22Rv1 (cell line): ENCODE measurements at regions not wholly inside any gene's neighbourhood (a gene's known extent, or its start where the extent isn't known, plus 50 kb on each side); places are given as distances from the start of the nearest gene placed in this dataset.

Experiments used
- ZFX ChIP-seq: fragments of 450-650 bp; IDR thresholded peaks from 2 replicates; pipeline ENCODE4 v1.6.1; 2017; ENCODE audit warnings: antibody characterized with exemption, borderline replicate concordance
- TF ChIP-seq, protein P1 (sequence below): fragments of 450-650 bp; IDR thresholded peaks from 2 replicates; pipeline ENCODE4 v1.5.1; 2017; ENCODE audit warnings: mild to moderate bottlenecking

DNA sequence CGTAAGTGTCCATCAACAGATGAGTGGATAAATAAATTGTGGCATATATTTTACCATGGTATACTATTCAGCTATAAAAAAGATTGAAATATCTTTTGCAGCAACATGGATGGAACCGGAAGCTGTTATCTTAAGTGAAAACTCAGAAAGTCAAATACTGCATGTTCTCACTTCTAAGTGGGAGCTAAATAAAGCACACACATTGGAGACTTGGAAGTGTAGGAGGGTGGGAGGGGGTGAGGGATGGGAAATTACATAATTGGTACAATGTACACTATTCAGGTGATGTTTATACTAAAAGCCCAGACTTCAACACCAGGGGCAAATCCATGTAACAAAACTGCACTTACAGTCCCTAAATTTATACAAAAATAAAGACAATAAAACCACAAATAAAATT, 72.6 kb upstream of the SPRY1 start:
- TF ChIP-seq, protein P1, sequence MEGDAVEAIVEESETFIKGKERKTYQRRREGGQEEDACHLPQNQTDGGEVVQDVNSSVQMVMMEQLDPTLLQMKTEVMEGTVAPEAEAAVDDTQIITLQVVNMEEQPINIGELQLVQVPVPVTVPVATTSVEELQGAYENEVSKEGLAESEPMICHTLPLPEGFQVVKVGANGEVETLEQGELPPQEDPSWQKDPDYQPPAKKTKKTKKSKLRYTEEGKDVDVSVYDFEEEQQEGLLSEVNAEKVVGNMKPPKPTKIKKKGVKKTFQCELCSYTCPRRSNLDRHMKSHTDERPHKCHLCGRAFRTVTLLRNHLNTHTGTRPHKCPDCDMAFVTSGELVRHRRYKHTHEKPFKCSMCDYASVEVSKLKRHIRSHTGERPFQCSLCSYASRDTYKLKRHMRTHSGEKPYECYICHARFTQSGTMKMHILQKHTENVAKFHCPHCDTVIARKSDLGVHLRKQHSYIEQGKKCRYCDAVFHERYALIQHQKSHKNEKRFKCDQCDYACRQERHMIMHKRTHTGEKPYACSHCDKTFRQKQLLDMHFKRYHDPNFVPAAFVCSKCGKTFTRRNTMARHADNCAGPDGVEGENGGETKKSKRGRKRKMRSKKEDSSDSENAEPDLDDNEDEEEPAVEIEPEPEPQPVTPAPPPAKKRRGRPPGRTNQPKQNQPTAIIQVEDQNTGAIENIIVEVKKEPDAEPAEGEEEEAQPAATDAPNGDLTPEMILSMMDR = no peak
- no peak for TF ChIP-seq ZFX
